ENCODE measurements at regions not wholly inside any gene's neighbourhood (a gene's known extent, or its start where the extent isn't known, plus 50 kb on each side); places are given as distances from the start of the nearest gene placed in this dataset.

GRCh38 chr12:115147916-115148315 lies 463.9 kb upstream of the TBX3 start:
- no peaks in the 10 kb centered on the region for H3K4me1 ChIP-seq
- FAIRE-seq (no peak), DNase-seq (ENCODE audit: low read depth in 1 of 2, low spot score in 1 of 2) (no peak), ATAC-seq (no peak)
- H3K4me2 ChIP-seq: no peak overlapping the region
- POLR2A ChIA-PET: no interaction called here
- peaks cover 5% of the 10 kb centered on the region; the same call in 1 of the 3 replicates for H3K9me3 ChIP-seq
- no peak overlapping the region for H3K27ac ChIP-seq
- no peak overlapping the region for H3K4me3 ChIP-seq
- TF ChIP-seq SREBF2 (IDR thresholded peaks at IDR 0.05) (no peak), FOXS1 (CRISPR knock-in tag; IDR thresholded peaks at IDR 0.05) (no peak), JUNB (IDR thresholded peaks at IDR 0.05) (no peak), NFE2L2 (conservative IDR thresholded peaks at IDR 0.05; ENCODE audit: low read length) (no peak), BCL3 (IDR thresholded peaks at IDR 0.05) (no peak), MAX (IDR thresholded peaks at IDR 0.05) (no peak), CHD4 (IDR thresholded peaks at IDR 0.05; ENCODE audit: borderline replicate concordance) (no peak), PBX3 (IDR thresholded peaks at IDR 0.05) (no peak), MYC (IDR thresholded peaks at IDR 0.05; ENCODE audit: borderline replicate concordance, low read length) (no peak), HMGXB4 (CRISPR knock-in tag; IDR thresholded peaks at IDR 0.05; ENCODE audit: borderline replicate concordance) (no peak), FOSL2 (IDR thresholded peaks at IDR 0.05) (no peak), FOSL2 (CRISPR knock-in tag; IDR thresholded peaks at IDR 0.05) (no peak), MAZ (IDR thresholded peaks at IDR 0.05; ENCODE audit: borderline replicate concordance, low read depth, low read length) (no peak), ZSCAN20 (CRISPR knock-in tag; IDR thresholded peaks at IDR 0.05) (no peak), KDM5A (IDR thresholded peaks at IDR 0.05) (no peak), USF2 (IDR thresholded peaks at IDR 0.05) (no peak), BHLHE40 (IDR thresholded peaks at IDR 0.05; ENCODE audit: low read depth, low read length) (no peak), ELK1 (IDR thresholded peaks at IDR 0.05; ENCODE audit: low read depth, low read length) (no peak), TFCP2L1 (CRISPR knock-in tag; IDR thresholded peaks at IDR 0.05) (no peak)
- CTCF ChIA-PET: interaction anchor here (0.6 to 0.7 kb wide), 3 partner anchors 8 to 463 kb away, joined by 3 to 6 read pairs (median 3); no protein-coding TSS in a partner anchor
- 61% methylated on average over 2 of the region's 2 CpGs for WGBS (ENCODE audit: missing lambda C conversion rate)

DNA sequence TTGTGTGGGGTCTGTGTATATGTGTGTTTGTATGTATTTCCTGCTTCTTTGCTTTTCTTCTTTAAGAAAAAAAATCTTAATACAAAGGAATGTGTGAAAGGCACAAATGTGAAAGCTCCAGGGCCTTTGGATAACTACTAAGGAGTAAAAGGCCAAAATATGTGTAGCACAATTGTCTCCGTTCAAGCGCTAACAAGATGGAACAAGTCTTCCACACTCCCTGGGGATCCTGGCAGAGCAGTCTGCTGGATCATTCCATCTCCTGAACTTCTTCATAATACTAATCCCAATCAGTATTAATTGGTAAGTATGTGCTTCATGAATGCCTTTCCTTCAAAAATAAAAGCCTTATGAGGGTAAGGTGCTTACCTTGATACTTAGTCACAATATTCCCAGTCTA lies 462.5 kb upstream of the TBX3 start:
- ChIA-PET POLR2A (no interaction called here), CTCF (interaction anchor here (0.5 to 1.1 kb wide), 3 partner anchors 9 to 420 kb away, joined by 3 read pairs; no protein-coding TSS in a partner anchor)
- TF ChIP-seq MYC (IDR thresholded peaks at IDR 0.05; ENCODE audit: borderline replicate concordance, low read length) (no peak), SREBF2 (IDR thresholded peaks at IDR 0.05) (no peak), SMC3 (IDR thresholded peaks at IDR 0.05) (no peak), PBX3 (IDR thresholded peaks at IDR 0.05) (no peak), HDAC2 (IDR thresholded peaks at IDR 0.05) (no peak), CHD4 (IDR thresholded peaks at IDR 0.05; ENCODE audit: borderline replicate concordance) (no peak), CBX2 (IDR thresholded peaks at IDR 0.05; ENCODE audit: borderline replicate concordance, low read depth) (no peak), HOXB5 (CRISPR knock-in tag; IDR thresholded peaks at IDR 0.05) (no peak), RAD21 (conservative IDR thresholded peaks at IDR 0.05 in 1 of 2, IDR thresholded peaks at IDR 0.05 in 1 of 2) (no peak), ZFP36 (IDR thresholded peaks at IDR 0.05; ENCODE audit: borderline replicate concordance, partially characterized antibody) (no peak), KDM1A (IDR thresholded peaks at IDR 0.05; ENCODE audit: low read depth) (no peak), FOSL2 (IDR thresholded peaks at IDR 0.05) (no peak), FOSL2 (CRISPR knock-in tag; IDR thresholded peaks at IDR 0.05) (no peak), EHMT2 (IDR thresholded peaks at IDR 0.05; ENCODE audit: low read depth) (no peak), TP53 (CRISPR knock-in tag; IDR thresholded peaks at IDR 0.05) (no peak), POLR2AphosphoS2 (conservative IDR thresholded peaks at IDR 0.05; ENCODE audit: low read length) (no peak), POLR2A (IDR thresholded peaks at IDR 0.05; ENCODE audit: low read length) (no peak), RFX5 (IDR thresholded peaks at IDR 0.05) (no peak), EHF (CRISPR knock-in tag; IDR thresholded peaks at IDR 0.05) (no peak), TFCP2L1 (CRISPR knock-in tag; IDR thresholded peaks at IDR 0.05) (no peak), ZC3H11A (IDR thresholded peaks at IDR 0.05) (no peak)
- FAIRE-seq (no peak), DNase-seq (ENCODE audit: low read depth in 1 of 2, low spot score in 1 of 2) (no peak), ATAC-seq (no peak)
- H3K4me1 ChIP-seq: no peaks in the 10 kb centered on the region
- peaks cover 5% of the 10 kb centered on the region; the same call in 1 of the 3 replicates for H3K9me3 ChIP-seq
- H3K4me3 ChIP-seq: no peak overlapping the region
- 96% methylated on average over 2 of the region's 2 CpGs for WGBS (ENCODE audit: missing lambda C conversion rate)
- no peak overlapping the region for H3K4me2 ChIP-seq
- H3K27ac ChIP-seq: no peak overlapping the region

All from A549 (cell line).